ENCODE measurements at regions not wholly inside any gene's neighbourhood (a gene's known extent, or its start where the extent isn't known, plus 50 kb on each side); places are given as distances from the start of the nearest gene placed in this dataset.
A peak's percentile ranks its signal among the peaks of the same experiment; 100 is the strongest.

DNA sequence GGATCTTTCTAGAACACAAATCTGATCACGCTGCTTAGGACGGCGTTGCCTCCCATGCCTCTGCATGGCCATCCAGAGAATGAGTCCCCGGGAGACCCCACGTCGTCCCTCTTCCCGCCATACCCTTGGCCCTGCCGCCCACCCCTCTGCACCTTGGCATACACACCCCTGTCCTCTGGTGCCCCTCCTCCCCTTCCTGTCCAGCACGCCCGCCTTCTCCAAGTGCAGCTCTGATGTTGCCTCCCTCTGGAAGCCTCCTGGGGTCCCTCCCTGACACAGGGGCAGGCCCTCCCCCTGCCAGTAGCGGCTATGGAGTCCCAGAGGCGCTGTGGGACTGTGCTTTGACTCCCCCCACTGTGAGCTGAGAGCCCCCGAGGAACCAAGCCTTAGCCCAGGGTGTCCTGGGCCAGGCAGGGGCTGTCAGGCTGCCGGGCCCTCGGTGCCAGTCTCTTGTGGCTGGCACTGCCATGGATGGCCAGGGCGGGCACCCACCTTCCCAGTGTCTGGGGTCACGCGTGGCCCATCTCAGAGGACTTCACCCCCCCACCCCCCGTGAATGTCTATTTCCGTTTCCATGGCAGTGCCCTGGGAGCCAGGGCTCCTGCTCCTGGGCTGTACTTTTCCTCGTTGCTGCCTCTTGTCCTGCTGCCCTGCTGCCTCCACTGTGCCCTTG lies 70.5 kb upstream of the RNU6ATAC start:
- H3K27ac ChIP-seq (ENCODE audit: low read depth in 1 of 2, low read length in 1 of 2) = no peak overlapping the region
- H3K36me3 ChIP-seq (ENCODE audit: control insufficient read depth in 4 of 4, insufficient read depth in 4 of 4, low read length in 4 of 4) = no peaks in the 10 kb centered on the region
- H3K4me3 ChIP-seq = no peak overlapping the region
- no peak overlapping the region for H3K9ac ChIP-seq (ENCODE audit: insufficient read depth in 1 of 2, low read length in 2 of 2)
- H3K9me3 ChIP-seq (ENCODE audit: control insufficient read depth in 4 of 4, insufficient read depth in 3 of 4, low read length in 3 of 4) = no peaks in the 10 kb centered on the region
- DNase-seq (no peak), ATAC-seq (ENCODE audit: insufficient read depth, low FRiP score) (no peak)
- no peak for TF ChIP-seq CTCF (IDR thresholded peaks at IDR 0.05; ENCODE audit: control extremely low read depth, extremely low read depth)
- WGBS, 2 donors = 84 to 90% methylated on average over 21 of the region's 21 CpGs
- peaks cover 0 to 37% (median 10%) of the 10 kb centered on the region in 5 donors for H3K4me1 ChIP-seq (ENCODE audit: control insufficient read depth in 5 of 5, insufficient read depth in 5 of 5, low read length in 5 of 5)
- H3K27me3 ChIP-seq (ENCODE audit: control insufficient read depth in 3 of 3, insufficient read depth in 3 of 3, low read length in 2 of 3) = no peaks in the 10 kb centered on the region

GRCh38 chr9:134235366-134235765 lies 71.0 kb upstream of the RNU6ATAC start:
- H3K36me3 ChIP-seq (ENCODE audit: control insufficient read depth in 4 of 4, insufficient read depth in 4 of 4, low read length in 4 of 4) = no peaks in the 10 kb centered on the region
- H3K9me3 ChIP-seq (ENCODE audit: control insufficient read depth in 4 of 4, insufficient read depth in 3 of 4, low read length in 3 of 4) = no peaks in the 10 kb centered on the region
- WGBS, 2 donors = 83 to 89% methylated on average over 16 of the region's 16 CpGs
- ATAC-seq (ENCODE audit: insufficient read depth, low FRiP score) = no peak
- peaks cover 0 to 42% (median 10%) of the 10 kb centered on the region in 5 donors for H3K4me1 ChIP-seq (ENCODE audit: control insufficient read depth in 5 of 5, insufficient read depth in 5 of 5, low read length in 5 of 5)
- TF ChIP-seq CTCF (IDR thresholded peaks at IDR 0.05; ENCODE audit: control extremely low read depth, extremely low read depth) = no peak
- H3K9ac ChIP-seq (ENCODE audit: insufficient read depth in 1 of 2, low read length in 2 of 2) = no peak overlapping the region
- no peak overlapping the region for H3K27ac ChIP-seq (ENCODE audit: low read depth in 1 of 2, low read length in 1 of 2)
- H3K4me3 ChIP-seq = no peak overlapping the region
- DNase-seq = no peak
- H3K27me3 ChIP-seq (ENCODE audit: control insufficient read depth in 3 of 3, insufficient read depth in 3 of 3, low read length in 2 of 3) = no peaks in the 10 kb centered on the region

GRCh38 chr9:134236001-134236421 lies 71.6 kb upstream of the RNU6ATAC start:
- H3K4me3 ChIP-seq = no peak overlapping the region
- TF ChIP-seq CTCF (IDR thresholded peaks at IDR 0.05; ENCODE audit: control extremely low read depth, extremely low read depth) = no peak
- 58 to 60% methylated on average over 6 of the region's 6 CpGs for WGBS, 2 donors
- no peak overlapping the region for H3K9ac ChIP-seq (ENCODE audit: insufficient read depth in 1 of 2, low read length in 2 of 2)
- no peak overlapping the region for H3K27ac ChIP-seq (ENCODE audit: low read depth in 1 of 2, low read length in 1 of 2)
- DNase-seq (peak; percentile 59 to 80 (median 61)), ATAC-seq (ENCODE audit: insufficient read depth, low FRiP score) (no peak)
- H3K9me3 ChIP-seq (ENCODE audit: control insufficient read depth in 4 of 4, insufficient read depth in 3 of 4, low read length in 3 of 4) = no peaks in the 10 kb centered on the region
- H3K36me3 ChIP-seq (ENCODE audit: control insufficient read depth in 4 of 4, insufficient read depth in 4 of 4, low read length in 4 of 4) = no peaks in the 10 kb centered on the region
- H3K27me3 ChIP-seq (ENCODE audit: control insufficient read depth in 3 of 3, insufficient read depth in 3 of 3, low read length in 2 of 3) = no peaks in the 10 kb centered on the region
- peaks cover 0 to 42% (median 13%) of the 10 kb centered on the region in 5 donors for H3K4me1 ChIP-seq (ENCODE audit: control insufficient read depth in 5 of 5, insufficient read depth in 5 of 5, low read length in 5 of 5)
